CD14-positive monocyte (primary cell): ENCODE measurements at regions not wholly inside any gene's neighbourhood (a gene's known extent, or its start where the extent isn't known, plus 50 kb on each side); places are given as distances from the start of the nearest gene placed in this dataset.

Experiments used
- DNase-seq, 3 donors: peaks; one replicate each; pipeline ENCODE4 v3.0.0-alpha.2; 2011 to 2022
- H2AFZ ChIP-seq: 2 replicates; pipeline ENCODE4 v1.6.0; 2012; ENCODE audit warnings: mild to moderate bottlenecking, low read depth, low read length, inconsistent platforms; ENCODE audit not compliant: insufficient read depth, poor library complexity, severe bottlenecking
- H3K27ac ChIP-seq, 2 donors: 1 replicate in 1 of 2; 2 replicates in 1 of 2; pipeline ENCODE4 v1.5.1; 2012 to 2013; ENCODE audit warnings: low read length in 2 of 2, control low read depth in 1 of 2, inconsistent platforms in 1 of 2, low read depth in 1 of 2, mild to moderate bottlenecking in 1 of 2
- H3K27me3 ChIP-seq, 2 donors: one replicate each; pipeline versions ENCODE4 v1.6.0 to v1.6.1; 2011 to 2013; ENCODE audit warnings: low read length in 2 of 2; ENCODE audit not compliant: control insufficient read depth in 2 of 2, insufficient read depth in 2 of 2
- H3K36me3 ChIP-seq, 2 donors: replicated peaks in 1 of 2; 1 replicate in 1 of 2; 2 replicates in 1 of 2; pipeline versions ENCODE4 v1.5.1 to v1.6.1; 2012 to 2013; ENCODE audit warnings: low read length in 2 of 2, control low read depth in 1 of 2, inconsistent platforms in 1 of 2, mild to moderate bottlenecking in 1 of 2; ENCODE audit not compliant: insufficient read depth in 2 of 2, control insufficient read depth in 1 of 2
- H3K4me1 ChIP-seq, 2 donors: 1 replicate in 1 of 2; 2 replicates in 1 of 2; pipeline versions ENCODE4 v1.5.1 to v1.6.1; 2012 to 2013; ENCODE audit warnings: low read length in 2 of 2, control low read depth in 1 of 2, inconsistent platforms in 1 of 2, mild to moderate bottlenecking in 1 of 2, moderate library complexity in 1 of 2; ENCODE audit not compliant: insufficient read depth in 2 of 2, control insufficient read depth in 1 of 2
- H3K4me2 ChIP-seq: replicated peaks from 2 replicates; pipeline ENCODE3; 2012; ENCODE audit warnings: low read length, moderate library complexity, mild to moderate bottlenecking; ENCODE audit not compliant: poor library complexity, severe bottlenecking; ENCODE audit errors: extremely low read depth
- H3K4me3 ChIP-seq, 3 experiments: fragments of 200-600 bp in 1 of 3; sonication (generic) in 1 of 3; replicated peaks in 1 of 3; 1 replicate in 2 of 3; 2 replicates in 1 of 3; pipeline ENCODE4 v1.5.1; 2011 to 2013; ENCODE audit warnings: low read length in 3 of 3, mild to moderate bottlenecking in 3 of 3, control low read depth in 2 of 3, low read depth in 2 of 3, inconsistent platforms in 1 of 3, moderate library complexity in 1 of 3
- H3K79me2 ChIP-seq: 2 replicates; pipeline ENCODE4 v1.6.0; 2012; ENCODE audit warnings: mild to moderate bottlenecking, control low read depth, inconsistent platforms, low read length, moderate library complexity; ENCODE audit not compliant: insufficient read depth
- H3K9ac ChIP-seq: 2 replicates; pipeline ENCODE4 v1.6.0; 2017; ENCODE audit warnings: low read length, mild to moderate bottlenecking; ENCODE audit not compliant: insufficient read depth, poor library complexity, severe bottlenecking
- H3K9me3 ChIP-seq, 2 donors: replicated peaks in 1 of 2; 1 replicate in 1 of 2; 2 replicates in 1 of 2; pipeline versions ENCODE4 v1.5.1 to v1.6.1; 2012 to 2013; ENCODE audit warnings: low read length in 2 of 2, control low read depth in 1 of 2; ENCODE audit not compliant: control insufficient read depth in 1 of 2, insufficient read depth in 1 of 2
- H4K20me1 ChIP-seq: 2 replicates; pipeline ENCODE4 v1.6.0; 2012; ENCODE audit warnings: mild to moderate bottlenecking, low read length, control low read depth, moderate library complexity; ENCODE audit not compliant: insufficient read depth
- H3K27ac Mint-ChIP-seq, 7 donors: one replicate each; pipeline ENCODE4 v1.8.0; 2020; ENCODE audit warnings: mild to moderate bottlenecking in 7 of 7, mixed read lengths in 7 of 7, moderate library complexity in 6 of 7, inconsistent platforms in 2 of 7
- H3K27me3 Mint-ChIP-seq, 3 donors: one replicate each; pipeline ENCODE4 v1.8.0; 2021 to 2022; ENCODE audit warnings: low read depth in 3 of 3, mild to moderate bottlenecking in 3 of 3, mixed read lengths in 3 of 3, moderate library complexity in 3 of 3, inconsistent platforms in 1 of 3
- H3K36me3 Mint-ChIP-seq, 2 donors: one replicate each; pipeline ENCODE4 v1.8.0; 2020; ENCODE audit warnings: mixed read lengths in 2 of 2, inconsistent platforms in 1 of 2, mild to moderate bottlenecking in 1 of 2
- H3K4me1 Mint-ChIP-seq: one replicate; pipeline ENCODE4 v1.8.0; 2020; ENCODE audit warnings: mild to moderate bottlenecking, mixed read lengths
- H3K4me3 Mint-ChIP-seq, 2 donors: one replicate each; pipeline ENCODE4 v1.8.0; 2020; ENCODE audit warnings: mild to moderate bottlenecking in 2 of 2, mixed read lengths in 2 of 2, moderate library complexity in 1 of 2
- H3K9me3 Mint-ChIP-seq, 7 donors: one replicate each; pipeline ENCODE4 v1.8.0; 2020 to 2022; ENCODE audit warnings: mixed read lengths in 7 of 7, mild to moderate bottlenecking in 6 of 7, moderate library complexity in 6 of 7, inconsistent platforms in 2 of 7
- WGBS: methylation state at CpG from one replicate; pipeline ENCODE4 v1.1.5; 2013; ENCODE audit warnings: missing lambda C conversion rate; ENCODE audit not compliant: insufficient coverage; 5-methylcytosine and 5-hydroxymethylcytosine counted together
- intact Hi-C, 2 donors: fragments of 100-400 bp; cut with micrococcal nuclease; formaldehyde crosslinking; loops; one replicate each; pipeline versions ENCODE4 v1.15.0 to v1.15.1; 2023
- TF ChIP-seq, protein P1 (sequence below): fragments of 200-600 bp; IDR thresholded peaks from one replicate; pipeline ENCODE4 v1.8.0; 2022; ENCODE audit warnings: antibody characterized with exemption, mild to moderate bottlenecking

DNA sequence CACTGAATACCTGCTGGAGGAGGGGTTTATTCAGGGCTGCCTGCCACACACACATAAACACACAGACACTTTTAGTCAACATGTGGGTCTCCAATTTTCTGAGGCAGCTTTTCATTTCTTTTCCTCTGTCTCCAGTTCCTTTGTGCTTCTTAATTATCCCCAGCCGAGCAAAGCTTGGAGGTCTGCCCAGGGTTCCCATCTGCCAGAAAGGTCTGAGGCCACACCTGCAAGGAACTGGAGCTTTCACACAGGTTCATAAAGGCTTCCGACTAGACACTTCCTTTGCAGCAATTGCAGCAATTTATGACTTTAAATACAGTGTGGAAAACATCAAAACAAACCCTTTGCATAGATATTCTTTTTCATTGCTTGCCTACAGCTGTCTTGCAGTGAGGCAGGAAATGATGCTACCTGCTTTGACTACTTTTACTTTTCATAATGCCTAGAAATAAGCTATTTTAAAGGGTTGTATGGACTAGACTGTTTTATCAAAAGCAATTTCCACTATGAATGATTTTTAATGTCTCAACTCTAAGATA lies 1318.9 kb downstream of the AACS start:
- Histone ChIP-seq H3K36me3 (no peaks in the 10 kb centered on the region), H3K27me3 (no peaks in the 10 kb centered on the region), H4K20me1 (no peaks in the 10 kb centered on the region), H3K4me3 (no peak overlapping the region), H3K4me1 (no peaks in the 10 kb centered on the region), H3K9ac (no peak overlapping the region), H3K27ac (no peak overlapping the region), H3K4me2 (no peak overlapping the region), H2AFZ (no peak overlapping the region), H3K79me2 (no peaks in the 10 kb centered on the region), H3K9me3 (peaks cover 0 to 3% of the 10 kb centered on the region in 2 donors)
- Mint-ChIP-seq H3K27ac (no peak overlapping the region), H3K36me3 (no peaks in the 10 kb centered on the region), H3K9me3 (peaks cover 1 to 14% (median 7%) of the 10 kb centered on the region in 7 donors), H3K4me3 (no peak overlapping the region), H3K4me1 (no peaks in the 10 kb centered on the region), H3K27me3 (no peaks in the 10 kb centered on the region)
- TF ChIP-seq, protein P1, sequence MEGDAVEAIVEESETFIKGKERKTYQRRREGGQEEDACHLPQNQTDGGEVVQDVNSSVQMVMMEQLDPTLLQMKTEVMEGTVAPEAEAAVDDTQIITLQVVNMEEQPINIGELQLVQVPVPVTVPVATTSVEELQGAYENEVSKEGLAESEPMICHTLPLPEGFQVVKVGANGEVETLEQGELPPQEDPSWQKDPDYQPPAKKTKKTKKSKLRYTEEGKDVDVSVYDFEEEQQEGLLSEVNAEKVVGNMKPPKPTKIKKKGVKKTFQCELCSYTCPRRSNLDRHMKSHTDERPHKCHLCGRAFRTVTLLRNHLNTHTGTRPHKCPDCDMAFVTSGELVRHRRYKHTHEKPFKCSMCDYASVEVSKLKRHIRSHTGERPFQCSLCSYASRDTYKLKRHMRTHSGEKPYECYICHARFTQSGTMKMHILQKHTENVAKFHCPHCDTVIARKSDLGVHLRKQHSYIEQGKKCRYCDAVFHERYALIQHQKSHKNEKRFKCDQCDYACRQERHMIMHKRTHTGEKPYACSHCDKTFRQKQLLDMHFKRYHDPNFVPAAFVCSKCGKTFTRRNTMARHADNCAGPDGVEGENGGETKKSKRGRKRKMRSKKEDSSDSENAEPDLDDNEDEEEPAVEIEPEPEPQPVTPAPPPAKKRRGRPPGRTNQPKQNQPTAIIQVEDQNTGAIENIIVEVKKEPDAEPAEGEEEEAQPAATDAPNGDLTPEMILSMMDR, result no peak
- intact Hi-C loops, result no loop called here
- WGBS, result 83% methylated on average over 1 of the region's 2 CpGs
- DNase-seq, result no peak

- Histone ChIP-seq H3K36me3 (no peaks in the 10 kb centered on the region), H3K9me3 (peaks cover 0 to 3% of the 10 kb centered on the region in 2 donors), H2AFZ (no peak overlapping the region), H4K20me1 (no peaks in the 10 kb centered on the region), H3K4me1 (no peaks in the 10 kb centered on the region), H3K9ac (no peak overlapping the region), H3K27ac (no peak overlapping the region), H3K4me3 (no peak overlapping the region), H3K79me2 (no peaks in the 10 kb centered on the region), H3K27me3 (no peaks in the 10 kb centered on the region), H3K4me2 (no peak overlapping the region)
- Mint-ChIP-seq H3K36me3 (no peaks in the 10 kb centered on the region), H3K4me3 (no peak overlapping the region), H3K9me3 (peaks cover 1 to 14% (median 7%) of the 10 kb centered on the region in 7 donors), H3K27me3 (no peaks in the 10 kb centered on the region), H3K27ac (no peak overlapping the region), H3K4me1 (no peaks in the 10 kb centered on the region)
- intact Hi-C loops, result no loop called here
- TF ChIP-seq, protein P1, result no peak
- no peak for DNase-seq
- 83% methylated on average over 4 of the region's 4 CpGs for WGBS
These were observed 1320.5 kb downstream of the AACS start for GRCh38 chr12:126385785-126386184.
